ENCODE measurements at regions not wholly inside any gene's neighbourhood (a gene's known extent, or its start where the extent isn't known, plus 50 kb on each side); places are given as distances from the start of the nearest gene placed in this dataset.

- TF ChIP-seq CTCF (IDR thresholded peaks at IDR 0.05; ENCODE audit: low read depth, low read length): no peak
Measured at GRCh38 chr10:3693022-3693697, 91.8 kb downstream of the KLF6 start.

GRCh38 chr10:3692387-3692999 is 92.5 kb downstream of the KLF6 start:
- Histone ChIP-seq H3K9me3 (ENCODE audit: control insufficient read depth, insufficient read depth, low read length) (no peaks in the 10 kb centered on the region), H3K4me3 (ENCODE audit: low read depth, low read length) (no peak overlapping the region), H3K27me3 (ENCODE audit: control insufficient read depth, insufficient read depth, low read length) (no peaks in the 10 kb centered on the region), H3K27ac (ENCODE audit: low read depth, low read length) (no peak overlapping the region)
- ChIA-PET CTCF (no interaction called here), POLR2A (no interaction called here)
- TF ChIP-seq CTCF (IDR thresholded peaks at IDR 0.05; ENCODE audit: low read depth, low read length): no peak
- DNase-seq (ENCODE audit: low read depth, low spot score): no peak

More at GRCh38 chr10:3693022-3693697, 91.8 kb downstream of the KLF6 start:
- no peak overlapping the region for H3K4me3 ChIP-seq (ENCODE audit: low read depth, low read length)
- H3K27ac ChIP-seq (ENCODE audit: low read depth, low read length): no peak overlapping the region
- CTCF ChIA-PET: no interaction called here
- POLR2A ChIA-PET: no interaction called here
- H3K9me3 ChIP-seq (ENCODE audit: control insufficient read depth, insufficient read depth, low read length): no peaks in the 10 kb centered on the region
- no peaks in the 10 kb centered on the region for H3K27me3 ChIP-seq (ENCODE audit: control insufficient read depth, insufficient read depth, low read length)
- no peak for DNase-seq (ENCODE audit: low read depth, low spot score)

- Histone ChIP-seq H3K9me3 (ENCODE audit: control insufficient read depth, insufficient read depth, low read length) (no peaks in the 10 kb centered on the region), H3K27me3 (ENCODE audit: control insufficient read depth, insufficient read depth, low read length) (no peaks in the 10 kb centered on the region), H3K4me3 (ENCODE audit: low read depth, low read length) (no peak overlapping the region), H3K27ac (ENCODE audit: low read depth, low read length) (no peak overlapping the region)
- no peak for TF ChIP-seq CTCF (IDR thresholded peaks at IDR 0.05; ENCODE audit: low read depth, low read length)
- DNase-seq (ENCODE audit: low read depth, low spot score): no peak
- ChIA-PET POLR2A (interaction anchor here (1.1 kb wide), 1 partner anchor 84 kb away, joined by 3 read pairs; no protein-coding TSS in a partner anchor), CTCF (no interaction called here)
Measured at GRCh38 chr10:3691482-3691881, 93.5 kb downstream of the KLF6 start.

- ChIA-PET POLR2A (no interaction called here), CTCF (no interaction called here)
- no peak for TF ChIP-seq CTCF (IDR thresholded peaks at IDR 0.05; ENCODE audit: low read depth, low read length)
- DNase-seq (ENCODE audit: low read depth, low spot score): no peak
- Histone ChIP-seq H3K27ac (ENCODE audit: low read depth, low read length) (no peak overlapping the region), H3K27me3 (ENCODE audit: control insufficient read depth, insufficient read depth, low read length) (no peaks in the 10 kb centered on the region), H3K4me3 (ENCODE audit: low read depth, low read length) (no peak overlapping the region), H3K9me3 (ENCODE audit: control insufficient read depth, insufficient read depth, low read length) (no peaks in the 10 kb centered on the region)
Measured at GRCh38 chr10:3689871-3690510, 95.0 kb downstream of the KLF6 start.

- ChIA-PET CTCF (no interaction called here), POLR2A (no interaction called here)
- Histone ChIP-seq H3K27me3 (ENCODE audit: control insufficient read depth, insufficient read depth, low read length) (no peaks in the 10 kb centered on the region), H3K27ac (ENCODE audit: low read depth, low read length) (no peak overlapping the region), H3K4me3 (ENCODE audit: low read depth, low read length) (no peak overlapping the region), H3K9me3 (ENCODE audit: control insufficient read depth, insufficient read depth, low read length) (no peaks in the 10 kb centered on the region)
- DNase-seq (ENCODE audit: low read depth, low spot score): no peak
- TF ChIP-seq CTCF (IDR thresholded peaks at IDR 0.05; ENCODE audit: low read depth, low read length): no peak
Measured at GRCh38 chr10:3687510-3688081, 97.4 kb downstream of the KLF6 start.

All from AG04450 (cell line).